GM12878 (cell line): ENCODE measurements at regions not wholly inside any gene's neighbourhood (a gene's known extent, or its start where the extent isn't known, plus 50 kb on each side); places are given as distances from the start of the nearest gene placed in this dataset.

ENCODE experiments used
- ATAC-seq: fragments of 200-7000 bp; cut with Tn5 transposase; 3 replicates; pipeline ENCODE4 v1.9.1; 2020; ENCODE audit warnings: mild to moderate bottlenecking, moderate library complexity
- BruUV-seq: library from RNA; stranded (reverse); fragments of 400-500 nt; replicated peaks from 2 replicates; lab custom pipeline; 2021; lab: Mats Ljungman, UMichigan
- CTCF ChIA-PET: fragments of 300-600 bp; sonication (Branson Sonifier 250); formaldehyde crosslinking; extraction: SDS; loops from one replicate; lab custom pipeline; 2021; ENCODE audit warnings: inconsistent platforms; lab: Yijun Ruan, JAX
- POLR2A ChIA-PET: fragments of 350-600 bp; formaldehyde crosslinking; extraction: SDS; loops from one replicate; lab custom pipeline; 2021; ENCODE audit warnings: inconsistent platforms; lab: Charles Lee
- RAD21 ChIA-PET: fragments of 300-600 bp; sonication (Branson Sonifier 250); formaldehyde crosslinking; loops from one replicate; lab custom pipeline; 2023; ENCODE audit warnings: antibody characterized with exemption; ENCODE audit not compliant: unreplicated experiment; lab: Charles Lee
- SMC1A ChIA-PET: fragments of 300-600 bp; sonication (Branson Sonifier 250); formaldehyde crosslinking; loops from one replicate; lab custom pipeline; 2023; ENCODE audit not compliant: unreplicated experiment, uncharacterized antibody; lab: Charles Lee
- DNase-seq: peaks from one replicate; pipeline ENCODE4 v3.0.0-alpha.2; 2011; ENCODE audit warnings: low read depth, low spot score
- FAIRE-seq: peaks from 3 replicates; lab custom pipeline; 2011; peaks lifted over from hg19 to GRCh38; lab: Jason Lieb, UNC
- H2AFZ ChIP-seq: 2 replicates; pipeline ENCODE4 v1.6.0; 2011; ENCODE audit warnings: low read depth, low read length, control low read depth; ENCODE audit not compliant: control insufficient read depth
- H3K27ac ChIP-seq: 2 replicates; pipeline ENCODE4 v1.5.1; 2011; ENCODE audit warnings: control low read depth; ENCODE audit not compliant: control insufficient read depth, insufficient read depth
- H3K27me3 ChIP-seq, 2 experiments: replicated peaks in 1 of 2; 2 replicates each; pipeline versions ENCODE4 v1.6.0 to v1.6.1; 2011; ENCODE audit warnings: low read length in 1 of 2; ENCODE audit not compliant: control insufficient read depth in 2 of 2, insufficient read depth in 2 of 2
- H3K36me3 ChIP-seq, 2 experiments: 2 replicates each; pipeline ENCODE4 v1.5.1; 2011; ENCODE audit warnings: low read length in 1 of 2; ENCODE audit not compliant: control insufficient read depth in 2 of 2, insufficient read depth in 2 of 2
- H3K4me1 ChIP-seq: 2 replicates; pipeline ENCODE4 v1.6.1; 2011; ENCODE audit warnings: mild to moderate bottlenecking, low read length, moderate library complexity, mixed read lengths; ENCODE audit not compliant: control insufficient read depth, insufficient read depth
- H3K4me2 ChIP-seq: 2 replicates; pipeline ENCODE4 v1.6.0; 2011; ENCODE audit warnings: control low read depth; ENCODE audit not compliant: control insufficient read depth, insufficient read depth
- H3K4me3 ChIP-seq: fragments of 200-600 bp; sonication (generic); 2 replicates; pipeline ENCODE4 v1.5.1; 2016
- H3K79me2 ChIP-seq: 2 replicates; pipeline ENCODE4 v1.6.0; 2011; ENCODE audit warnings: low read length; ENCODE audit not compliant: control insufficient read depth, insufficient read depth
- H3K9ac ChIP-seq: 2 replicates; pipeline ENCODE4 v1.8.0; 2011; ENCODE audit warnings: low read length, control low read depth, mixed read lengths; ENCODE audit not compliant: control insufficient read depth, insufficient read depth
- H3K9me3 ChIP-seq: replicated peaks from 3 replicates; pipeline ENCODE4 v1.5.1; 2011; ENCODE audit warnings: mild to moderate bottlenecking, low read length; ENCODE audit not compliant: control insufficient read depth, insufficient read depth
- H4K20me1 ChIP-seq: 2 replicates; pipeline ENCODE4 v1.6.0; 2011; ENCODE audit not compliant: control insufficient read depth, insufficient read depth
- BHLHE40 ChIP-seq, 2 experiments: fragments of 450-650 bp in 1 of 2; IDR thresholded peaks; 2 replicates each; pipeline ENCODE4 v1.6.1; 2011 to 2017; ENCODE audit warnings: low read depth in 2 of 2, borderline replicate concordance in 1 of 2, improper control_type of control experiment in 1 of 2, low read length in 1 of 2, mild to moderate bottlenecking in 1 of 2
- CBX5 ChIP-seq: sonication (generic); IDR thresholded peaks from 2 replicates; pipeline ENCODE4 v1.6.1; 2016; ENCODE audit warnings: low read depth, moderate library complexity, mild to moderate bottlenecking, inconsistent platforms
- DPF2 ChIP-seq: fragments of 450-650 bp; IDR thresholded peaks from 2 replicates; pipeline ENCODE4 v1.6.1; 2017; ENCODE audit warnings: mild to moderate bottlenecking
- IRF4 ChIP-seq: IDR thresholded peaks from 2 replicates; pipeline ENCODE4 v1.6.1; 2011; ENCODE audit warnings: low read depth, low read length
- MAX ChIP-seq: IDR thresholded peaks from 2 replicates; pipeline ENCODE4 v1.6.1; 2012; ENCODE audit warnings: low read depth, low read length, improper control_type of control experiment
- MYC ChIP-seq: IDR thresholded peaks from 2 replicates; pipeline ENCODE4 v1.6.1; 2011; ENCODE audit warnings: mild to moderate bottlenecking, low read length, moderate library complexity, inconsistent platforms; ENCODE audit not compliant: insufficient read depth, insufficient replicate concordance, insufficient read length, severe bottlenecking
- NFYA ChIP-seq: IDR thresholded peaks from 2 replicates; pipeline ENCODE4 v1.6.1; 2011; ENCODE audit warnings: low read depth, mild to moderate bottlenecking, low read length, improper control_type of control experiment, borderline replicate concordance
- NR2C1 ChIP-seq: fragments of 450-650 bp; IDR thresholded peaks from 2 replicates; pipeline ENCODE4 v1.6.1; 2017; ENCODE audit warnings: antibody characterized with exemption, mild to moderate bottlenecking, moderate library complexity
- NR2F1 ChIP-seq: fragments of 450-650 bp; conservative IDR thresholded peaks from 2 replicates; pipeline ENCODE4 v1.6.1; 2017; ENCODE audit warnings: mild to moderate bottlenecking
- PAX5 ChIP-seq: IDR thresholded peaks from 2 replicates; pipeline ENCODE4 v1.6.1; 2011; ENCODE audit warnings: low read depth, low read length, borderline replicate concordance
- POLR2AphosphoS5 ChIP-seq: IDR thresholded peaks from 2 replicates; pipeline ENCODE4 v1.6.1; 2011; ENCODE audit warnings: mild to moderate bottlenecking, low read length, inconsistent platforms
- RELB ChIP-seq: fragments of 450-650 bp; IDR thresholded peaks from 2 replicates; pipeline ENCODE4 v1.6.1; 2017; ENCODE audit warnings: low read depth, mild to moderate bottlenecking, moderate library complexity
- REST ChIP-seq: IDR thresholded peaks from 2 replicates; pipeline ENCODE4 v1.6.1; 2012; ENCODE audit warnings: mild to moderate bottlenecking, low read depth, low read length
- SPI1 ChIP-seq: IDR thresholded peaks from 2 replicates; pipeline ENCODE4 v1.6.1; 2011; ENCODE audit warnings: low read depth, mild to moderate bottlenecking, low read length, moderate library complexity, borderline replicate concordance; ENCODE audit not compliant: insufficient read depth
- SREBF1 ChIP-seq: IDR thresholded peaks from 2 replicates; pipeline ENCODE4 v1.6.1; 2012; ENCODE audit warnings: mild to moderate bottlenecking, low read length
- TCF3 ChIP-seq: IDR thresholded peaks from 2 replicates; pipeline ENCODE4 v1.6.1; 2012; ENCODE audit warnings: low read depth, mild to moderate bottlenecking, low read length, borderline replicate concordance; ENCODE audit not compliant: insufficient read depth
- WRNIP1 ChIP-seq: IDR thresholded peaks from 2 replicates; pipeline ENCODE4 v1.6.1; 2011; ENCODE audit warnings: low read depth, low read length, improper control_type of control experiment, borderline replicate concordance
- ZZZ3 ChIP-seq: IDR thresholded peaks from 2 replicates; pipeline ENCODE4 v1.6.1; 2011; ENCODE audit warnings: low read depth; ENCODE audit not compliant: control insufficient read depth, insufficient read length
- WGBS: methylation state at CpG from one replicate; pipeline ENCODE4 v1.1.6; 2016; ENCODE audit warnings: low lambda C conversion rate; ENCODE audit not compliant: insufficient replicate concordance, insufficient coverage; ENCODE audit errors: missing lambda C conversion rate; 5-methylcytosine and 5-hydroxymethylcytosine counted together
- in situ Hi-C: fragments of 300-500 bp; cut with MboI; formaldehyde crosslinking; loops from 9 replicates; pipeline ENCODE4 v1.14.3; 2018; ENCODE audit warnings: mixed read lengths
- intact Hi-C: fragments of 100-400 bp; cut with micrococcal nuclease; formaldehyde crosslinking; loops from one replicate; pipeline ENCODE4 v1.14.2; 2022; ENCODE audit not compliant: unreplicated experiment

GRCh38 chr5:35374584-35374983, 144.3 kb upstream of the PRLR start (continued):
- TF ChIP-seq REST, result no peak
- TF ChIP-seq, all 136 proteins: peak for 0

- ChIA-PET SMC1A (interaction anchor here (0.7 to 2.5 kb wide), 6 partner anchors 12 to 226 kb away, joined by 3 to 14 read pairs (median 3); no protein-coding TSS in a partner anchor), CTCF (interaction anchor here (0.7 to 1.7 kb wide), 7 partner anchors 9 to 553 kb away, joined by 3 to 5 read pairs (median 4); no protein-coding TSS in a partner anchor), POLR2A (interaction anchor here (1.2 kb wide), 1 partner anchor 45 kb away, joined by 3 read pairs; no protein-coding TSS in a partner anchor), RAD21 (interaction anchor here (1.2 to 1.4 kb wide), 2 partner anchors 11 to 64 kb away, joined by 3 read pairs; no protein-coding TSS in a partner anchor)
- no peaks in the 10 kb centered on the region for H4K20me1 ChIP-seq
- no peak overlapping the region for H3K4me3 ChIP-seq
- no peak for ATAC-seq
- no peaks in the 10 kb centered on the region for H3K9me3 ChIP-seq
- H3K4me1 ChIP-seq, result no peaks in the 10 kb centered on the region
- intact Hi-C loops, result no loop called here
- H3K27ac ChIP-seq, result no peak overlapping the region
- H3K36me3 ChIP-seq, result no peaks in the 10 kb centered on the region
- no TSS peak for BruUV-seq
- FAIRE-seq, result no peak
- in situ Hi-C loops, result no loop called here
- no peak overlapping the region for H3K4me2 ChIP-seq
- H3K9ac ChIP-seq, result no peak overlapping the region
- H3K27me3 ChIP-seq, result no peaks in the 10 kb centered on the region
- 9% methylated on average over 3 of the region's 3 CpGs for WGBS
- H3K79me2 ChIP-seq, result no peaks in the 10 kb centered on the region
- DNase-seq, result no peak
- H2AFZ ChIP-seq, result no peak overlapping the region
- TF ChIP-seq DPF2 (no peak), IRF4 (no peak), NFYA (no peak), RELB (no peak), BHLHE40 (IDR thresholded peaks at IDR 0.05; ENCODE audit: borderline replicate concordance in 1 of 2, low read depth in 2 of 2, low read length in 1 of 2) (no peak), MYC (no peak), MAX (no peak), POLR2AphosphoS5 (no peak), CBX5 (no peak), TCF3 (no peak), NR2C1 (no peak), ZZZ3 (no peak), PAX5 (no peak), SREBF1 (no peak), WRNIP1 (no peak), SPI1 (no peak), NR2F1 (no peak)
Observed at GRCh38 chr5:35373249-35373648, 143.0 kb upstream of the PRLR start.
